GM23338 (cell line): ENCODE measurements at regions not wholly inside any gene's neighbourhood (a gene's known extent, or its start where the extent isn't known, plus 50 kb on each side); places are given as distances from the start of the nearest gene placed in this dataset.

Experiments used
- ATAC-seq: fragments of 200-7000 bp; cut with Tn5 transposase; 3 replicates; pipeline ENCODE4 v1.9.1; 2020
- DNase-seq: peaks from one replicate; pipeline ENCODE4 v3.0.0-alpha.2; 2015; ENCODE audit warnings: low spot score
- H2AFZ ChIP-seq: fragments of 200-600 bp; sonication (generic); 2 replicates; pipeline ENCODE4 v1.8.0; 2016; ENCODE audit warnings: antibody characterized with exemption, mild to moderate bottlenecking, moderate library complexity
- H3F3A ChIP-seq: fragments of 200-600 bp; sonication (generic); replicated peaks from 2 replicates; pipeline ENCODE4 v1.8.0; 2017; ENCODE audit warnings: antibody characterized with exemption, mixed run types, low read depth
- H3K27ac ChIP-seq: fragments of 200-600 bp; sonication (generic); 2 replicates; pipeline ENCODE4 v1.6.1; 2016; ENCODE audit warnings: low read depth
- H3K27me3 ChIP-seq: fragments of 200-600 bp; sonication (generic); 2 replicates; pipeline ENCODE4 v1.8.0; 2016; ENCODE audit warnings: mild to moderate bottlenecking, mixed run types, moderate library complexity; ENCODE audit not compliant: insufficient read depth
- H3K36me3 ChIP-seq: fragments of 200-600 bp; sonication (generic); 2 replicates; pipeline ENCODE4 v1.8.0; 2016; ENCODE audit warnings: mild to moderate bottlenecking; ENCODE audit not compliant: insufficient read depth
- H3K4me1 ChIP-seq: fragments of 200-600 bp; sonication (generic); 2 replicates; pipeline ENCODE4 v1.8.0; 2016; ENCODE audit warnings: mild to moderate bottlenecking, moderate library complexity; ENCODE audit not compliant: insufficient read depth
- H3K4me2 ChIP-seq: fragments of 200-600 bp; sonication (generic); 2 replicates; pipeline ENCODE4 v1.7.1; 2017; ENCODE audit warnings: mixed run types
- H3K4me3 ChIP-seq: fragments of 200-600 bp; sonication (generic); 2 replicates; pipeline ENCODE4 v1.6.1; 2016; ENCODE audit warnings: mixed run types
- H3K79me2 ChIP-seq: fragments of 200-600 bp; sonication (generic); replicated peaks from 2 replicates; pipeline ENCODE4 v1.8.0; 2017; ENCODE audit warnings: mild to moderate bottlenecking; ENCODE audit not compliant: insufficient read depth
- H3K9me2 ChIP-seq: fragments of 200-600 bp; sonication (generic); 2 replicates; pipeline ENCODE4 v1.8.0; 2017; ENCODE audit not compliant: insufficient read depth
- H4K20me1 ChIP-seq: fragments of 200-600 bp; sonication (generic); replicated peaks from 2 replicates; pipeline ENCODE4 v1.8.0; 2017; ENCODE audit warnings: mild to moderate bottlenecking; ENCODE audit not compliant: insufficient read depth
- H3K27ac Mint-ChIP-seq: 2 replicates; pipeline ENCODE4 v1.8.0; 2020; ENCODE audit warnings: inconsistent platforms, mild to moderate bottlenecking, moderate library complexity, mixed read lengths
- H3K27me3 Mint-ChIP-seq: 3 replicates; pipeline ENCODE4 v1.8.0; 2022; ENCODE audit warnings: low read depth, mild to moderate bottlenecking, moderate library complexity, mixed read lengths, inconsistent platforms; ENCODE audit not compliant: insufficient read depth, poor library complexity
- H3K36me3 Mint-ChIP-seq: 3 replicates; pipeline ENCODE4 v1.8.0; 2021; ENCODE audit warnings: low read depth, mild to moderate bottlenecking, inconsistent platforms, moderate library complexity, mixed read lengths
- H3K4me1 Mint-ChIP-seq: 3 replicates; pipeline ENCODE4 v1.8.0; 2020; ENCODE audit warnings: mild to moderate bottlenecking, inconsistent platforms, mixed read lengths
- H3K4me3 Mint-ChIP-seq: 3 replicates; pipeline ENCODE4 v1.8.0; 2021; ENCODE audit warnings: moderate library complexity, mild to moderate bottlenecking, inconsistent platforms, mixed read lengths
- H3K9me3 Mint-ChIP-seq: 3 replicates; pipeline ENCODE4 v1.8.0; 2020; ENCODE audit warnings: moderate library complexity, mild to moderate bottlenecking, inconsistent platforms, mixed read lengths
- EZH2 ChIP-seq: fragments of 200-600 bp; sonication (generic); IDR thresholded peaks from one replicate; pipeline ENCODE4 v1.8.0; 2017; ENCODE audit warnings: antibody characterized with exemption, mild to moderate bottlenecking, low read depth; ENCODE audit not compliant: unreplicated experiment
- EZH2phosphoT487 ChIP-seq: fragments of 200-600 bp; sonication (generic); IDR thresholded peaks from one replicate; pipeline ENCODE4 v1.8.1; 2018; ENCODE audit warnings: antibody characterized with exemption; ENCODE audit not compliant: unreplicated experiment
- NANOG ChIP-seq: IDR thresholded peaks from 2 replicates; pipeline ENCODE4 v1.6.1; 2016; ENCODE audit warnings: antibody characterized with exemption, borderline replicate concordance
- STAT1 ChIP-seq: IDR thresholded peaks from one replicate; pipeline ENCODE4 v1.6.1; 2016; ENCODE audit warnings: antibody characterized with exemption; ENCODE audit not compliant: unreplicated experiment
- ZNF114 ChIP-seq: fragments of 250-450 bp; sonication (Bioruptor Pico); IDR thresholded peaks from 2 replicates; pipeline ENCODE4 v1.5.0; 2020; ENCODE audit warnings: mild to moderate bottlenecking, moderate library complexity
- ZNF331 ChIP-seq: fragments of 250-450 bp; sonication (Bioruptor Pico); IDR thresholded peaks from 2 replicates; pipeline ENCODE4 v1.5.0; 2020; ENCODE audit warnings: low read depth, mild to moderate bottlenecking, moderate library complexity
- TF ChIP-seq, protein P1 (sequence below), 2 experiments: fragments of 200-600 bp in 1 of 2; sonication (generic) in 1 of 2; conservative IDR thresholded peaks; 2 replicates each; pipeline versions ENCODE4 v1.5.1 to v1.6.1; 2016 to 2017; ENCODE audit warnings: antibody characterized with exemption in 2 of 2, low read depth in 2 of 2, mild to moderate bottlenecking in 2 of 2, moderate library complexity in 1 of 2
- TF ChIP-seq, protein P2 (sequence below): IDR thresholded peaks from 2 replicates; pipeline ENCODE4 v1.6.1; 2016; ENCODE audit warnings: antibody characterized with exemption
- TF ChIP-seq, protein P3 (sequence below): IDR thresholded peaks from one replicate; pipeline ENCODE4 v1.6.1; 2018; ENCODE audit warnings: antibody characterized with exemption; ENCODE audit not compliant: unreplicated experiment
- TF ChIP-seq, protein P4 (sequence below): fragments of 250-450 bp; sonication (Bioruptor Pico); IDR thresholded peaks from 2 replicates; pipeline ENCODE4 v1.5.0; 2020; ENCODE audit warnings: mild to moderate bottlenecking, moderate library complexity

DNA sequence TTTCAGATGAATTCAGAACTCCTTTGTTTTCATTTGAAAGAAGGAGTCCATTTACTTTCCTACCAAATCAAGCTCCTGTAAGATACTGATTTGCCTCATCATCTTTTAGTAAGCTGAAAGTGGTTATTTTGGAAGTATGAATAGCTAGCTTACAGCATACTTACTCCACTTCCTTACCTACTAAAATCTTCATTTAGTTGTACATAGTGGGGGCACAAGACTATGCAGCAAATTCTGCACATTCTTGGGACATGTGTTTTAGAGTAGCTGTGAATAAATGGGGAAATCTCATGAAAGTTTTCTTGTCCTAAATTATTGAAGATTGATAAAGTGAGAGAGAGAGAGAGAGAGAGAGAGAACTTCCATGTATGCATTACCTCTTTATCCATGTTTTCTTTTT lies 256.3 kb downstream of the OGFRL1 start:
- Mint-ChIP-seq H3K27me3 (peaks cover 2% of the 10 kb centered on the region), H3K27ac (no peak overlapping the region), H3K4me1 (peaks cover 11% of the 10 kb centered on the region), H3K9me3 (no peaks in the 10 kb centered on the region), H3K36me3 (no peaks in the 10 kb centered on the region), H3K4me3 (no peak overlapping the region)
- Histone ChIP-seq H3K27ac (no peak overlapping the region), H3K27me3 (no peaks in the 10 kb centered on the region), H3K9me2 (no peaks in the 10 kb centered on the region; the same call in 1 of the 2 replicates), H3K79me2 (no peaks in the 10 kb centered on the region), H3K4me1 (peaks cover 15% of the 10 kb centered on the region; the same call in 1 of the 2 replicates), H3F3A (no peaks in the 10 kb centered on the region), H3K36me3 (no peaks in the 10 kb centered on the region), H2AFZ (no peak overlapping the region; the same call in 1 of the 2 replicates), H3K4me2 (no peak overlapping the region), H3K4me3 (no peak overlapping the region), H4K20me1 (no peaks in the 10 kb centered on the region)
- no peak for TF ChIP-seq ZNF114 (CRISPR knock-in tag)
- TF ChIP-seq STAT1 = no peak
- DNase-seq (no peak), ATAC-seq (no peak)

DNA sequence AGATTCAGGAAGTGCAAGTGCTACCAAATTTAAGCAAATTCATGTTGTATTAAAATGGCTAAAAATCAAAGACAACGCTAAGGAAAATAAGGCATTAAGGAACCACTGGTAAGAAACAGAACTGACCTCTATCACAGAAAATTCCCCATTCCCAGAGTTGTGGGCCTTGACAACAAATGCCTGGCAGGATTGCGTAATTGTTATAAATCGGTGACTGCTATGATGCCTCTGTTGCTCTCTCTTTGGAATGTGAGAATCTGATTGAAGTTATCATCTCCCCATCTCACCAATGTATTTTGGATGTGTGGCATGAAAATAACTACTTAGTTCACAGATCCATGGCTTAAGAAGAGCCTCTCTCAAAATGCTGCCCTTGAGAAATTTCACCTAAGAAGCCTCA lies 257.3 kb downstream of the OGFRL1 start:
- Histone ChIP-seq H3F3A (no peaks in the 10 kb centered on the region), H2AFZ (no peak overlapping the region), H4K20me1 (no peaks in the 10 kb centered on the region), H3K27me3 (no peaks in the 10 kb centered on the region), H3K4me1 (peaks cover 15% of the 10 kb centered on the region; the same call in 1 of the 2 replicates), H3K4me2 (no peak overlapping the region), H3K4me3 (no peak overlapping the region), H3K36me3 (no peaks in the 10 kb centered on the region), H3K79me2 (no peaks in the 10 kb centered on the region), H3K27ac (no peak overlapping the region), H3K9me2 (peaks cover 4% of the 10 kb centered on the region)
- H3K9me3 Mint-ChIP-seq = no peaks in the 10 kb centered on the region
- H3K4me1 Mint-ChIP-seq = peaks cover 11% of the 10 kb centered on the region
- DNase-seq (no peak), ATAC-seq (no peak)
- H3K36me3 Mint-ChIP-seq = no peaks in the 10 kb centered on the region
- no peak overlapping the region for H3K27ac Mint-ChIP-seq
- H3K27me3 Mint-ChIP-seq = peaks cover 2% of the 10 kb centered on the region
- H3K4me3 Mint-ChIP-seq = no peak overlapping the region
- TF ChIP-seq EZH2phosphoT487 (no peak), EZH2 (no peak), NANOG (no peak), ZNF331 (CRISPR knock-in tag) (no peak), STAT1 (no peak)
- TF ChIP-seq, protein P1, sequence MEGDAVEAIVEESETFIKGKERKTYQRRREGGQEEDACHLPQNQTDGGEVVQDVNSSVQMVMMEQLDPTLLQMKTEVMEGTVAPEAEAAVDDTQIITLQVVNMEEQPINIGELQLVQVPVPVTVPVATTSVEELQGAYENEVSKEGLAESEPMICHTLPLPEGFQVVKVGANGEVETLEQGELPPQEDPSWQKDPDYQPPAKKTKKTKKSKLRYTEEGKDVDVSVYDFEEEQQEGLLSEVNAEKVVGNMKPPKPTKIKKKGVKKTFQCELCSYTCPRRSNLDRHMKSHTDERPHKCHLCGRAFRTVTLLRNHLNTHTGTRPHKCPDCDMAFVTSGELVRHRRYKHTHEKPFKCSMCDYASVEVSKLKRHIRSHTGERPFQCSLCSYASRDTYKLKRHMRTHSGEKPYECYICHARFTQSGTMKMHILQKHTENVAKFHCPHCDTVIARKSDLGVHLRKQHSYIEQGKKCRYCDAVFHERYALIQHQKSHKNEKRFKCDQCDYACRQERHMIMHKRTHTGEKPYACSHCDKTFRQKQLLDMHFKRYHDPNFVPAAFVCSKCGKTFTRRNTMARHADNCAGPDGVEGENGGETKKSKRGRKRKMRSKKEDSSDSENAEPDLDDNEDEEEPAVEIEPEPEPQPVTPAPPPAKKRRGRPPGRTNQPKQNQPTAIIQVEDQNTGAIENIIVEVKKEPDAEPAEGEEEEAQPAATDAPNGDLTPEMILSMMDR (conservative IDR thresholded peaks at IDR 0.05; ENCODE audit: low read depth in 2 of 2) = no peak
- TF ChIP-seq, protein P2, sequence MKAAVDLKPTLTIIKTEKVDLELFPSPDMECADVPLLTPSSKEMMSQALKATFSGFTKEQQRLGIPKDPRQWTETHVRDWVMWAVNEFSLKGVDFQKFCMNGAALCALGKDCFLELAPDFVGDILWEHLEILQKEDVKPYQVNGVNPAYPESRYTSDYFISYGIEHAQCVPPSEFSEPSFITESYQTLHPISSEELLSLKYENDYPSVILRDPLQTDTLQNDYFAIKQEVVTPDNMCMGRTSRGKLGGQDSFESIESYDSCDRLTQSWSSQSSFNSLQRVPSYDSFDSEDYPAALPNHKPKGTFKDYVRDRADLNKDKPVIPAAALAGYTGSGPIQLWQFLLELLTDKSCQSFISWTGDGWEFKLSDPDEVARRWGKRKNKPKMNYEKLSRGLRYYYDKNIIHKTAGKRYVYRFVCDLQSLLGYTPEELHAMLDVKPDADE = no peak
- TF ChIP-seq, protein P3, sequence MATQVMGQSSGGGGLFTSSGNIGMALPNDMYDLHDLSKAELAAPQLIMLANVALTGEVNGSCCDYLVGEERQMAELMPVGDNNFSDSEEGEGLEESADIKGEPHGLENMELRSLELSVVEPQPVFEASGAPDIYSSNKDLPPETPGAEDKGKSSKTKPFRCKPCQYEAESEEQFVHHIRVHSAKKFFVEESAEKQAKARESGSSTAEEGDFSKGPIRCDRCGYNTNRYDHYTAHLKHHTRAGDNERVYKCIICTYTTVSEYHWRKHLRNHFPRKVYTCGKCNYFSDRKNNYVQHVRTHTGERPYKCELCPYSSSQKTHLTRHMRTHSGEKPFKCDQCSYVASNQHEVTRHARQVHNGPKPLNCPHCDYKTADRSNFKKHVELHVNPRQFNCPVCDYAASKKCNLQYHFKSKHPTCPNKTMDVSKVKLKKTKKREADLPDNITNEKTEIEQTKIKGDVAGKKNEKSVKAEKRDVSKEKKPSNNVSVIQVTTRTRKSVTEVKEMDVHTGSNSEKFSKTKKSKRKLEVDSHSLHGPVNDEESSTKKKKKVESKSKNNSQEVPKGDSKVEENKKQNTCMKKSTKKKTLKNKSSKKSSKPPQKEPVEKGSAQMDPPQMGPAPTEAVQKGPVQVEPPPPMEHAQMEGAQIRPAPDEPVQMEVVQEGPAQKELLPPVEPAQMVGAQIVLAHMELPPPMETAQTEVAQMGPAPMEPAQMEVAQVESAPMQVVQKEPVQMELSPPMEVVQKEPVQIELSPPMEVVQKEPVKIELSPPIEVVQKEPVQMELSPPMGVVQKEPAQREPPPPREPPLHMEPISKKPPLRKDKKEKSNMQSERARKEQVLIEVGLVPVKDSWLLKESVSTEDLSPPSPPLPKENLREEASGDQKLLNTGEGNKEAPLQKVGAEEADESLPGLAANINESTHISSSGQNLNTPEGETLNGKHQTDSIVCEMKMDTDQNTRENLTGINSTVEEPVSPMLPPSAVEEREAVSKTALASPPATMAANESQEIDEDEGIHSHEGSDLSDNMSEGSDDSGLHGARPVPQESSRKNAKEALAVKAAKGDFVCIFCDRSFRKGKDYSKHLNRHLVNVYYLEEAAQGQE = no peak
- TF ChIP-seq, protein P4, sequence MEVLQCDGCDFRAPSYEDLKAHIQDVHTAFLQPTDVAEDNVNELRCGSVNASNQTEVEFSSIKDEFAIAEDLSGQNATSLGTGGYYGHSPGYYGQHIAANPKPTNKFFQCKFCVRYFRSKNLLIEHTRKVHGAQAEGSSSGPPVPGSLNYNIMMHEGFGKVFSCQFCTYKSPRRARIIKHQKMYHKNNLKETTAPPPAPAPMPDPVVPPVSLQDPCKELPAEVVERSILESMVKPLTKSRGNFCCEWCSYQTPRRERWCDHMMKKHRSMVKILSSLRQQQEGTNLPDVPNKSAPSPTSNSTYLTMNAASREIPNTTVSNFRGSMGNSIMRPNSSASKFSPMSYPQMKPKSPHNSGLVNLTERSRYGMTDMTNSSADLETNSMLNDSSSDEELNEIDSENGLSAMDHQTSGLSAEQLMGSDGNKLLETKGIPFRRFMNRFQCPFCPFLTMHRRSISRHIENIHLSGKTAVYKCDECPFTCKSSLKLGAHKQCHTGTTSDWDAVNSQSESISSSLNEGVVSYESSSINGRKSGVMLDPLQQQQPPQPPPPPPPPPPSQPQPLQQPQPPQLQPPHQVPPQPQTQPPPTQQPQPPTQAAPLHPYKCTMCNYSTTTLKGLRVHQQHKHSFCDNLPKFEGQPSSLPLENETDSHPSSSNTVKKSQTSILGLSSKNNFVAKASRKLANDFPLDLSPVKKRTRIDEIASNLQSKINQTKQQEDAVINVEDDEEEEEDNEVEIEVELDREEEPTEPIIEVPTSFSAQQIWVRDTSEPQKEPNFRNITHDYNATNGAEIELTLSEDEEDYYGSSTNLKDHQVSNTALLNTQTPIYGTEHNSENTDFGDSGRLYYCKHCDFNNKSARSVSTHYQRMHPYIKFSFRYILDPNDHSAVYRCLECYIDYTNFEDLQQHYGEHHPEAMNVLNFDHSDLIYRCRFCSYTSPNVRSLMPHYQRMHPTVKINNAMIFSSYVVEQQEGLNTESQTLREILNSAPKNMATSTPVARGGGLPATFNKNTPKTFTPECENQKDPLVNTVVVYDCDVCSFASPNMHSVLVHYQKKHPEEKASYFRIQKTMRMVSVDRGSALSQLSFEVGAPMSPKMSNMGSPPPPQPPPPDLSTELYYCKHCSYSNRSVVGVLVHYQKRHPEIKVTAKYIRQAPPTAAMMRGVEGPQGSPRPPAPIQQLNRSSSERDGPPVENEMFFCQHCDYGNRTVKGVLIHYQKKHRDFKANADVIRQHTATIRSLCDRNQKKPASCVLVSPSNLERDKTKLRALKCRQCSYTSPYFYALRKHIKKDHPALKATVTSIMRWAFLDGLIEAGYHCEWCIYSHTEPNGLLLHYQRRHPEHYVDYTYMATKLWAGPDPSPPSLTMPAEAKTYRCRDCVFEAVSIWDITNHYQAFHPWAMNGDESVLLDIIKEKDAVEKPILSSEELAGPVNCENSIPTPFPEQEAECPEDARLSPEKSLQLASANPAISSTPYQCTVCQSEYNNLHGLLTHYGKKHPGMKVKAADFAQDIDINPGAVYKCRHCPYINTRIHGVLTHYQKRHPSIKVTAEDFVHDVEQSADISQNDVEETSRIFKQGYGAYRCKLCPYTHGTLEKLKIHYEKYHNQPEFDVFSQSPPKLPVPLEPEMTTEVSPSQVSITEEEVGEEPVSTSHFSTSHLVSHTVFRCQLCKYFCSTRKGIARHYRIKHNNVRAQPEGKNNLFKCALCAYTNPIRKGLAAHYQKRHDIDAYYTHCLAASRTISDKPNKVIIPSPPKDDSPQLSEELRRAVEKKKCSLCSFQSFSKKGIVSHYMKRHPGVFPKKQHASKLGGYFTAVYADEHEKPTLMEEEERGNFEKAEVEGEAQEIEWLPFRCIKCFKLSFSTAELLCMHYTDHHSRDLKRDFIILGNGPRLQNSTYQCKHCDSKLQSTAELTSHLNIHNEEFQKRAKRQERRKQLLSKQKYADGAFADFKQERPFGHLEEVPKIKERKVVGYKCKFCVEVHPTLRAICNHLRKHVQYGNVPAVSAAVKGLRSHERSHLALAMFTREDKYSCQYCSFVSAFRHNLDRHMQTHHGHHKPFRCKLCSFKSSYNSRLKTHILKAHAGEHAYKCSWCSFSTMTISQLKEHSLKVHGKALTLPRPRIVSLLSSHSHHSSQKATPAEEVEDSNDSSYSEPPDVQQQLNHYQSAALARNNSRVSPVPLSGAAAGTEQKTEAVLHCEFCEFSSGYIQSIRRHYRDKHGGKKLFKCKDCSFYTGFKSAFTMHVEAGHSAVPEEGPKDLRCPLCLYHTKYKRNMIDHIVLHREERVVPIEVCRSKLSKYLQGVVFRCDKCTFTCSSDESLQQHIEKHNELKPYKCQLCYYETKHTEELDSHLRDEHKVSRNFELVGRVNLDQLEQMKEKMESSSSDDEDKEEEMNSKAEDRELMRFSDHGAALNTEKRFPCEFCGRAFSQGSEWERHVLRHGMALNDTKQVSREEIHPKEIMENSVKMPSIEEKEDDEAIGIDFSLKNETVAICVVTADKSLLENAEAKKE (CRISPR knock-in tag) = no peak
